ENCODE measurements at regions not wholly inside any gene's neighbourhood (a gene's known extent, or its start where the extent isn't known, plus 50 kb on each side); places are given as distances from the start of the nearest gene placed in this dataset.

DNA sequence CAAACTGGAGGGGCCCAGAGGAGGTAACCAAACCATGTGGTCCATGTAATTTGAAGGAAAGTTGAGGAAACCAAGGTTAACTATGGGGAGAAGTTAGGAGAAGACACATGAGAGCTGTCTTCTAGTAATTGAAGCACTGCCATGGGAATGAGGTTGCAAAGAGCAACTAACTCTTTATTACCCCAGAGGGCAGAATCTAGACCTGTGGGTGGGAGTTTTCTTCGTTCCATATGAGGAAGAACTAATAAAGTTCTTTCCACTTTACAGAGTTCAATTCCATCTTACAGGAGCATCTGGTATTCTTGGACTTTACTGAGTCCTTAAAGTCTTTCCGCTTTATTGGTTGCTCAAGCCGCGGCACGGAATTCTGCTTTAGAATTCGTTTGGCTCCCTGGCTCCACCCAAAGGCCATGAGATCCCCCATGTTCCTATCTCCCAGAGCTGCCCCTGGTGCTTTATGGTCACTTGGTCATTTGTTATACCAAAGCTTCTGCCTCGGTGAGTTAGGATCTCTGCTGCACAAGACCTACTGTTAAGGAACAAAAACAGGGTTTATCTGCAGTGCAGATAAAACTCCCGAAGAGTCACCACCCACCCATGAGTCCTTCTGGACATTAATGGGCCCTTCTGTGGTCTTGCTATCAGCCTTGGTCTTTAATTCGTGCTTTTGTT is 89.5 kb upstream of the UMPS start:
- no peak for TF ChIP-seq POLR2A (IDR thresholded peaks at IDR 0.05)
- TF ChIP-seq, protein P1, sequence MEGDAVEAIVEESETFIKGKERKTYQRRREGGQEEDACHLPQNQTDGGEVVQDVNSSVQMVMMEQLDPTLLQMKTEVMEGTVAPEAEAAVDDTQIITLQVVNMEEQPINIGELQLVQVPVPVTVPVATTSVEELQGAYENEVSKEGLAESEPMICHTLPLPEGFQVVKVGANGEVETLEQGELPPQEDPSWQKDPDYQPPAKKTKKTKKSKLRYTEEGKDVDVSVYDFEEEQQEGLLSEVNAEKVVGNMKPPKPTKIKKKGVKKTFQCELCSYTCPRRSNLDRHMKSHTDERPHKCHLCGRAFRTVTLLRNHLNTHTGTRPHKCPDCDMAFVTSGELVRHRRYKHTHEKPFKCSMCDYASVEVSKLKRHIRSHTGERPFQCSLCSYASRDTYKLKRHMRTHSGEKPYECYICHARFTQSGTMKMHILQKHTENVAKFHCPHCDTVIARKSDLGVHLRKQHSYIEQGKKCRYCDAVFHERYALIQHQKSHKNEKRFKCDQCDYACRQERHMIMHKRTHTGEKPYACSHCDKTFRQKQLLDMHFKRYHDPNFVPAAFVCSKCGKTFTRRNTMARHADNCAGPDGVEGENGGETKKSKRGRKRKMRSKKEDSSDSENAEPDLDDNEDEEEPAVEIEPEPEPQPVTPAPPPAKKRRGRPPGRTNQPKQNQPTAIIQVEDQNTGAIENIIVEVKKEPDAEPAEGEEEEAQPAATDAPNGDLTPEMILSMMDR (IDR thresholded peaks at IDR 0.05), result no peak

Data from right lobe of liver (tissue), 4 donors.